IMR-90 (cell line): ENCODE measurements at regions not wholly inside any gene's neighbourhood (a gene's known extent, or its start where the extent isn't known, plus 50 kb on each side); places are given as distances from the start of the nearest gene placed in this dataset.

Source experiments
- ATAC-seq: fragments of 200-7000 bp; cut with Tn5 transposase; 2 replicates; pipeline ENCODE4 v1.9.1; 2020; ENCODE audit warnings: low read depth, mild to moderate bottlenecking, moderate library complexity
- BruUV-seq: library from RNA; stranded (reverse); fragments of 400-500 nt; replicated peaks from 2 replicates; lab custom pipeline; 2021; lab: Mats Ljungman, UMichigan
- CTCF ChIA-PET: fragments of 300-600 bp; formaldehyde crosslinking; extraction: SDS; loops from one replicate; lab custom pipeline; 2021; ENCODE audit warnings: antibody characterized with exemption; lab: Yijun Ruan, JAX
- POLR2A ChIA-PET: fragments of 300-600 bp; sonication (Branson Sonifier 250); formaldehyde crosslinking; loops from one replicate; lab custom pipeline; 2022; ENCODE audit warnings: antibody characterized with exemption; ENCODE audit not compliant: unreplicated experiment; lab: Charles Lee
- DNase-seq: peaks from one replicate; pipeline ENCODE4 v3.0.0; 2013
- H2AFZ ChIP-seq: replicated peaks from 2 replicates; pipeline ENCODE3; 2013; ENCODE audit warnings: low read length, mild to moderate bottlenecking; ENCODE audit not compliant: poor library complexity
- H2AK5ac ChIP-seq: 2 replicates; pipeline ENCODE4 v1.6.1; 2013; ENCODE audit warnings: low read depth, low read length, inconsistent platforms
- H2AK9ac ChIP-seq: replicated peaks from 2 replicates; pipeline ENCODE3; 2013; ENCODE audit warnings: mild to moderate bottlenecking, low read depth, low read length, moderate library complexity; ENCODE audit not compliant: poor library complexity
- H2BK120ac ChIP-seq: 2 replicates; pipeline ENCODE4 v1.6.1; 2013; ENCODE audit warnings: low read depth, low read length, inconsistent platforms
- H2BK15ac ChIP-seq: 3 replicates; pipeline ENCODE4 v1.6.1; 2013; ENCODE audit warnings: low read depth, low read length, inconsistent platforms
- H2BK20ac ChIP-seq: 2 replicates; pipeline ENCODE4 v1.6.1; 2013; ENCODE audit warnings: low read depth, mild to moderate bottlenecking, inconsistent platforms, low read length, moderate library complexity
- H2BK5ac ChIP-seq: 2 replicates; pipeline ENCODE4 v1.6.1; 2013; ENCODE audit warnings: mild to moderate bottlenecking, low read depth, low read length, inconsistent platforms; ENCODE audit not compliant: poor library complexity, severe bottlenecking
- H3K14ac ChIP-seq: replicated peaks from 2 replicates; pipeline ENCODE4 v1.6.1; 2013; ENCODE audit warnings: low read depth, low read length, inconsistent platforms
- H3K18ac ChIP-seq: 2 replicates; pipeline ENCODE4 v1.6.1; 2013; ENCODE audit warnings: low read depth, low read length, control low read depth
- H3K23ac ChIP-seq: 2 replicates; pipeline ENCODE4 v1.6.1; 2013; ENCODE audit warnings: low read depth, low read length, inconsistent platforms
- H3K27ac ChIP-seq: 2 replicates; pipeline ENCODE4 v1.5.1; 2013; ENCODE audit warnings: mild to moderate bottlenecking, control low read depth, low read length; ENCODE audit not compliant: insufficient read depth
- H3K27me3 ChIP-seq: 2 replicates; pipeline ENCODE4 v1.6.1; 2013; ENCODE audit warnings: low read length; ENCODE audit not compliant: control insufficient read depth, insufficient read depth
- H3K36me3 ChIP-seq: 2 replicates; pipeline ENCODE4 v1.6.1; 2013; ENCODE audit warnings: low read length, mixed read lengths; ENCODE audit not compliant: control insufficient read depth, insufficient read depth
- H3K4ac ChIP-seq: 2 replicates; pipeline ENCODE4 v1.6.1; 2013; ENCODE audit warnings: low read depth, low read length, inconsistent platforms
- H3K4me1 ChIP-seq: 2 replicates; pipeline ENCODE4 v1.6.1; 2013; ENCODE audit warnings: low read length, mixed read lengths; ENCODE audit not compliant: control insufficient read depth, insufficient read depth
- H3K4me2 ChIP-seq: 2 replicates; pipeline ENCODE4 v1.6.1; 2013; ENCODE audit warnings: low read depth, mild to moderate bottlenecking, control low read depth, low read length, moderate library complexity
- H3K4me3 ChIP-seq: 2 replicates; pipeline ENCODE4 v1.5.1; 2013; ENCODE audit warnings: low read depth, mild to moderate bottlenecking, control low read depth, low read length, moderate library complexity; ENCODE audit not compliant: insufficient read depth
- H3K56ac ChIP-seq: 2 replicates; pipeline ENCODE4 v1.6.1; 2013; ENCODE audit warnings: low read length, inconsistent platforms; ENCODE audit not compliant: insufficient read depth; ENCODE audit errors: extremely low read depth
- H3K79me1 ChIP-seq, 2 experiments: 2 replicates each; pipeline ENCODE4 v1.6.1; 2013; ENCODE audit warnings: low read length in 2 of 2, inconsistent platforms in 1 of 2, low read depth in 1 of 2
- H3K9ac ChIP-seq: 2 replicates; pipeline ENCODE4 v1.6.1; 2013; ENCODE audit warnings: low read depth, low read length, control low read depth
- H3K9me1 ChIP-seq: 2 replicates; pipeline ENCODE4 v1.6.1; 2013; ENCODE audit warnings: low read length, inconsistent platforms; ENCODE audit not compliant: insufficient read depth
- H3K9me3 ChIP-seq: 2 replicates; pipeline ENCODE4 v1.6.1; 2013; ENCODE audit warnings: low read length; ENCODE audit not compliant: control insufficient read depth, insufficient read depth
- H4K20me1 ChIP-seq: 2 replicates; pipeline ENCODE4 v1.6.1; 2013; ENCODE audit warnings: low read length, inconsistent platforms; ENCODE audit not compliant: insufficient read depth
- H4K5ac ChIP-seq: 2 replicates; pipeline ENCODE4 v1.6.1; 2013; ENCODE audit warnings: mild to moderate bottlenecking, low read depth, low read length, control low read depth
- H4K8ac ChIP-seq, 2 experiments: 2 replicates each; pipeline ENCODE4 v1.6.1; 2013; ENCODE audit warnings: low read depth in 2 of 2, low read length in 2 of 2, control low read depth in 1 of 2, inconsistent platforms in 1 of 2
- H4K91ac ChIP-seq: 2 replicates; pipeline ENCODE4 v1.6.1; 2013; ENCODE audit warnings: low read depth, low read length, inconsistent platforms; ENCODE audit not compliant: insufficient read depth
- BHLHE40 ChIP-seq: fragments of 150-350 bp; IDR thresholded peaks from 2 replicates; pipeline ENCODE4 v1.6.1; 2016; ENCODE audit warnings: mild to moderate bottlenecking, low read depth, low read length
- CEBPB ChIP-seq: IDR thresholded peaks from 2 replicates; pipeline ENCODE4 v1.6.1; 2012; ENCODE audit warnings: low read depth, low read length, improper control_type of control experiment
- CTCF ChIP-seq: conservative IDR thresholded peaks from 2 replicates; pipeline ENCODE4 v1.5.1; 2012; ENCODE audit warnings: mild to moderate bottlenecking, low read depth, low read length, improper control_type of control experiment
- ELK1 ChIP-seq: fragments of 150-350 bp; IDR thresholded peaks from 2 replicates; pipeline ENCODE4 v1.6.1; 2016; ENCODE audit warnings: low read depth, mild to moderate bottlenecking, low read length, moderate library complexity, borderline replicate concordance
- FOS ChIP-seq: fragments of 150-350 bp; IDR thresholded peaks from 2 replicates; pipeline ENCODE4 v1.6.1; 2016; ENCODE audit warnings: low read depth, low read length
- MAFK ChIP-seq: IDR thresholded peaks from 2 replicates; pipeline ENCODE4 v1.6.1; 2012; ENCODE audit warnings: low read depth, low read length, improper control_type of control experiment
- MAZ ChIP-seq: IDR thresholded peaks from 2 replicates; pipeline ENCODE4 v1.6.1; 2012; ENCODE audit warnings: low read depth, mild to moderate bottlenecking, low read length, improper control_type of control experiment, moderate library complexity, borderline replicate concordance
- MXI1 ChIP-seq: IDR thresholded peaks from 2 replicates; pipeline ENCODE4 v1.6.1; 2012; ENCODE audit warnings: low read depth, mild to moderate bottlenecking, low read length, moderate library complexity, borderline replicate concordance
- NFE2L2 ChIP-seq: fragments of 150-350 bp; IDR thresholded peaks from 2 replicates; pipeline ENCODE4 v1.6.1; 2016; ENCODE audit warnings: low read depth, mild to moderate bottlenecking, low read length
- POLR2A ChIP-seq: IDR thresholded peaks from 2 replicates; pipeline ENCODE4 v1.6.1; 2012; ENCODE audit warnings: mild to moderate bottlenecking, low read depth, low read length
- RAD21 ChIP-seq: IDR thresholded peaks from 2 replicates; pipeline ENCODE4 v1.6.1; 2012; ENCODE audit warnings: low read length, improper control_type of control experiment
- RCOR1 ChIP-seq: IDR thresholded peaks from 2 replicates; pipeline ENCODE4 v1.6.1; 2012; ENCODE audit warnings: mild to moderate bottlenecking, low read length, improper control_type of control experiment; ENCODE audit not compliant: insufficient replicate concordance
- RFX5 ChIP-seq: IDR thresholded peaks from 2 replicates; pipeline ENCODE4 v1.8.0; 2012; ENCODE audit warnings: low read depth, mild to moderate bottlenecking, low read length, moderate library complexity
- SMC3 ChIP-seq: fragments of 150-350 bp; IDR thresholded peaks from 2 replicates; pipeline ENCODE4 v1.6.1; 2016; ENCODE audit warnings: low read depth, mild to moderate bottlenecking, antibody characterized with exemption, low read length, moderate library complexity
- WGBS, 2 experiments: methylation state at CpG; one replicate each; pipeline versions ENCODE4 v1.1.5 to v1.1.7; 2013; ENCODE audit warnings: missing lambda C conversion rate in 2 of 2; ENCODE audit not compliant: insufficient read length in 1 of 2; ENCODE audit errors: extremely low coverage in 2 of 2; 5-methylcytosine and 5-hydroxymethylcytosine counted together
- dilution Hi-C: fragments of 300-500 bp; cut with HindIII; formaldehyde crosslinking; loops from one replicate; pipeline ENCODE4 v1.14.3; 2018; ENCODE audit warnings: low sequenced_read_pairs; ENCODE audit not compliant: unreplicated experiment
- in situ Hi-C: fragments of 300-500 bp; cut with MboI; formaldehyde crosslinking; loops from 3 replicates; pipeline ENCODE4 v1.14.3; 2019; ENCODE audit warnings: low sequenced_read_pairs, inconsistent platforms, mixed read lengths
- intact Hi-C: fragments of 100-400 bp; cut with micrococcal nuclease; formaldehyde crosslinking; loops from 2 replicates; pipeline ENCODE4 v1.10.0; 2022

DNA sequence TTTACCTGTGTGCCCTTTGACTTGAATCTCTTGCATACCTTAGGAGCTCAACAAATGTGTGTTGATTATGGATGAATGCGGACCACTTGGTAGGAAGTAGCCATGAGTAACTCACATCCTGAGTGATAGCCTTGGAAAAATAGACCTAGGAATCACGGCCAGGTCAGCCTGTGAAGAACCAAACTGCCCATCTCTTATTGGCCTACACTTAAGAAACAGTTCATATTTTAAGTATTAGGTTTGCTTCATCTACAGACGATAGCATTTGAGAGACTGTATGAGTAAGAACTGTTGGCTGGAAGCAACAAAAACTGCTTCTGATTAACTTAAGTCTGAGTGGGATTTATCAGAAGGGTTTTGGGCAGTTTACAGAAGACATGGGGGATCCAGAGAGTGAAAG lies 152.5 kb upstream of the ADRA1D start:
- Histone ChIP-seq H3K9me3 (no peaks in the 10 kb centered on the region), H4K5ac (no peak overlapping the region), H2BK15ac (no peak overlapping the region), H2BK120ac (no peak overlapping the region), H4K8ac (no peak overlapping the region), H2AK5ac (no peak overlapping the region), H4K91ac (no peak overlapping the region), H3K23ac (no peak overlapping the region), H3K27me3 (peaks cover 5% of the 10 kb centered on the region; the same call in 1 of the 2 replicates), H3K36me3 (no peaks in the 10 kb centered on the region), H2AK9ac (no peak overlapping the region), H3K4ac (no peak overlapping the region), H2AFZ (no peak overlapping the region), H3K79me1 (no peaks in the 10 kb centered on the region), H3K4me1 (0 out of 2 replicates have a peak, but pooled peaks cover 1% of the 10 kb centered on the region), H4K20me1 (no peaks in the 10 kb centered on the region), H3K14ac (no peak overlapping the region), H3K18ac (no peak overlapping the region), H3K56ac (no peak overlapping the region), H3K9me1 (no peaks in the 10 kb centered on the region; the same call in none of the 2 replicates), H2BK20ac (no peak overlapping the region), H3K27ac (no peak overlapping the region), H3K9ac (no peak overlapping the region), H3K4me2 (no peak overlapping the region), H3K4me3 (no peak overlapping the region), H2BK5ac (no peak overlapping the region)
- in situ Hi-C loops (no loop called here), dilution Hi-C loops (no loop called here), intact Hi-C loops (no loop called here)
- POLR2A ChIA-PET, result no interaction called here
- 0 out of 2 replicates have a peak, but pooled peaks have one; percentile 32 for ATAC-seq
- TF ChIP-seq RFX5, result no peak
- no peak for TF ChIP-seq NFE2L2
- TF ChIP-seq MAZ, result no peak
- TF ChIP-seq MXI1, result no peak
- TF ChIP-seq SMC3, result no peak
- TF ChIP-seq POLR2A, result no peak
- no peak for TF ChIP-seq RCOR1
- TF ChIP-seq ELK1, result no peak
- no peak for TF ChIP-seq RAD21
- no peak for TF ChIP-seq BHLHE40
- TF ChIP-seq MAFK, result no peak
- no peak for TF ChIP-seq FOS
- no peak for TF ChIP-seq CEBPB
- TF ChIP-seq CTCF, result no peak
- no CpG with 5 or more reads among the region's 3 CpGs for WGBS, 2 experiments
- BruUV-seq, result no TSS peak
- CTCF ChIA-PET, result interaction anchor here (1.1 kb wide), 1 partner anchor 17 kb away, joined by 3 read pairs; no protein-coding TSS in a partner anchor
- peak; percentile 68 for DNase-seq
